Hindlimb muscle (tissue), 1 donor: ENCODE measurements at regions not wholly inside any gene's neighbourhood (a gene's known extent, or its start where the extent isn't known, plus 50 kb on each side); places are given as distances from the start of the nearest gene placed in this dataset.

ENCODE experiments used
- DNase-seq: peaks from one replicate; pipeline ENCODE4 v3.0.0-alpha.2; 2013

DNA sequence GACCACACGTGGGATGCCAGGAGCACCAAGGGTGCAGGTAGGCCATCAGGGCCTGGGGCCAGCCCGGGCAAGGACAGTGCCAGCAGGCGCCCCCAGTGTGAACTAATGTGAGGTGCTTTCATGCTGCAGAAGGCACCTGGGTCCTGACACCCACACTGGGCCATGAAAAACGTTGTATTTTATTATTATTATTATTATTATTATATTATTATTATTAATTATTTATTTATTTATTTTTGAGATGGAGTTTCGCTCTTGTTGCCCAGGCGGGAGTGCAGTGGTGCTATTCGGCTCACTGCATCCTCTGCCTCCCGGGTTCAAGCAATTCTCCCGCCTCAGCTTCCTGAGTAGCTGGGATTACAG lies 1267.3 kb downstream of the BRD1 start:
- DNase-seq: no peak

DNA sequence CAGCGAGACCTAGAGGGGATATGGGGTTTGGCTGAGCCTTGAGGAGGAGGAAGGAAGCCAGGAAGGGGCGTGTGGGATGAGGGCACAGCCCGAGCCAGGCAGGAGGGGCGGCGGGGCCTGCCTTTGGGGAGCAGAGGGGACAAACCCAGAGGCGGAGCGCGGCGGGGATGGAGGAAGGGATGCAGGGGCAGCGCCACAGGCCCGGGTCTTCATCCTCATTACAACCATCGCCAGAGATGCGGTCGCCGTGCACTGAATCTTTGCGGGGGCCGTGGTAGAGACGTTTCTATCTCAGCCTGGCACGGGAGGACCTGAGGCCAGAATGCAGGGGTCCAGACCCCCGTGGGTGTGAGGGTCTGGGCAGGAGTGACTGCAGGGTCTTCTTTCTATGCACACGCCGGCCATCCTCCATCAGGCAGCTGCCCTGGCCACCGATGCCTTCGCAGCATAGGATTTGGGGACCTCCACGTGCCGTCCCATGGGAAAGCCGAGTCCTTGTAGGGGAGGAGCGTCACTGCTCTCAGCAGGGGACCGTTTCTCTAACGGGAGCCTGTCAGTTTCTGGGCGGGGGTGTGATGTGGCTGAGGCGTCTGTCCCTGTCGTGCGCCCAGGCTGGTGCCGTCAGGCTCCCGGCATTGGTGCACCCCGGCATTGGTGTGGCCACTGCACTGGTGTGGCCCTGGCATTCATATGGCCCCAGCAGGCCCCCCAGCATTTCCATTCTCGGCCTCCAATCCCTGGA lies 1267.9 kb downstream of the BRD1 start:
- DNase-seq: no peak

DNA sequence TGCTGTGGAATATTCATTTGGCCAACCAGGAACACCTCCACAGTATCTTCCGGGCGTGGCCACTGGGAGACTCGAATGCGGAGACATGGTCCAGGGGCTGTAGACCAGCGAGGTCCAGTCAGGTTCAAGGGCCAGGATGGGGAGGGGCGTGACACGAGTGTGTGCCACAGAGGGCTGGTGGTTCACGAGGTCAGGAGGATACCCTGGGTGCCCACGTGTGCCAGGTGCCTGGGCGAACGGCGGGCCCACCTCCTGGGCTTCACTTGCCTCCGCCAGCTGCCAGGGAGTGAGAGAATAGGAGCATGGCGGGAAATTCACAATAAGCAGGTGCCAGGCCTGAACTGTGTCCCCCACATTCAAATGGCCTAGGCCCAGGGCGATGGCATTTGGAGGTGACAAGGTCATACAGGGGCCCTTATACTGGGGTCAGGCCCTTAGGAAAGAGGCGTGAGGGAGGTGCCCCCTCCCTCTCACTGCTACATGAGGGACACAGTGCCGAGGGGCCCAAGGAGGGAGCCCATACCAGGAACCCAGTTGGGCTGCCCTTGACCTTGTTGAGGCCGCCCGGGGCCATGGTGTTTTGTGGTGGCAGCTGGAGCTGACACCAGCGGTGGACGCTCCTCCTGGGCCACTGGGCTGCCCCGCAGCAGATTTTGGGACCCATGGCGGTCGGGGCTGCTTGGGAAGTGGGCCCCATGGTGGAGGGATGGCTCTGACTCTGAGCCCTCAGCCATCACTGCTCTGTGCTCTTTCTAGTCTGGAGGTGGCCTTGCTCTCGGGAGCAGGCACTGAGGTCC lies 1268.9 kb downstream of the BRD1 start:
- DNase-seq: no peak

DNA sequence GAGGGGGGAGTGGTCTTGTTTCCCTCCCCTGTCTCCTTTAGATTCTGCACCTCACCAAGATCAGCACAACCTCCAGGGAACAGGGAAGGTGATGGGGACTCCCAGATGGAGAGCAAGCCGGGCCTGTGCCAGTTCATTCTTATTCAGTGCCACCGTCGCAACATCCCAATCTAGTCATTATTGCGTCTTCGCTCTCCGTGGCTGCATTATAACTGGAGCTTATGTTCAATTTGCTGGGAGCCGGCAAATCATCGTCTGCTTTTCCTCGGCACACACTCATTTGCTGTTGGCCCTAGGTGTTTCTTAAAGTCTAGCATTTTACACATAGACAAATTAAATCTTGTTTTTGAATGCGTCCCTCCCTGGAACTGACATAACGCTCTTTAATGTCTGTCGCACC lies 1269.7 kb downstream of the BRD1 start:
- no peak for DNase-seq

DNA sequence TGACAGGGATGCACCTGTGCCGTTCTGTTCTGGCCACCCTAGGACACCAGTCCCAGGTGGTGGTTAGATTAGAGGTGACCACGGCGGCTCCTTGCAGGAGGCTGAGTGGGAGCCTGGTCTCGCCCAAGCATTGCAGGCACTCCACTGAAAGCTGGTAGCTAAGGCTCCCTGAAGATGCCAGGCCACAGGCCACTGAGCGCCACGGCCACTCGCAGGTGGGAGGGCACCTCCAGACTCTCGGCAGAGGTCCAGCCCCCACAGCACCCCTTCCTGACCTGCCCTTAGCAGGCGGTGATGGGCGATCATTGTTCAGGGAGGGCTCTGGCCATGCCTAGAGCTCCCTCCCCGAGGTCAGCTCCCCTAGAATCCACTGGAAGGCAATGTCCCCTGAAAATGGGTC lies 1270.2 kb downstream of the BRD1 start:
- no peak for DNase-seq

DNA sequence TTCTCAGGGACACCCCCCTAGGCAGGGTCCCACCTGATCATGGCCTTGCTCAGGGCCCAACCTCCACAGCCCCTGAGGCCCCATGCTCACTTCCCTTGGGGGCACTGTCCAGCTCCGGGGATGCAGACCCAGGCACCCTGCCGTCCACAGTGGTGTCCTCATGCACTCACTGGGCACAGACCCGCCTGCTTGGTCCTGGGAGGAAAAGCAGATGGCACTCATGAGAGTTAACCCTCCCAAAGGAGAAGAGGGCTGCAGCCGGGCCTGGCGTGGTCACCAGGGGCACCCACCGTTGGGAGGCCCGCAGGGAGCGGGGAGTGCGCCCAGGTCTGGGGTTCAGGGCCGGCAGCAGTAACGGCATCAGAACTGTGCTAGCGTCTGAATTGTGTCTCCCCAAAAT lies 1270.9 kb downstream of the BRD1 start:
- no peak for DNase-seq

DNA sequence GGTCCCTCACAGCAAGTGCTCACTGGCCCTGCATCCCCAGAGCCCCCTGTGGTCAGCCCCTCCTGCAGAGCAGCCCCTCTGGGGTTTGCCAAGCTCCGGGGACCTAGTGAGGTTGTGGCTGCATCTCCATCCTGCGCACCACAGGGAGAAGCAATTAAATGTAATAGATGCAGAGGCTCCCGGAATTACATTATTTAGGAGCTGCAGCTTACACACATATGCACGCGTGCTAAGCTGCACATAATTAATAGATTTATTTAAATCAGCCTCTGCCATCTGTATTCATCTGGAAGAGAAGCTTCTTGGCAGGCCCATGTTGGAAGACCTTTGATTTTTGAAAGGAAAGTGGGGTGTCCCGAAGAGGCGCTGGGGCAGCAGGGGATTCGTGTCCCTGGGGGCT lies 1271.5 kb downstream of the BRD1 start:
- DNase-seq: no peak

DNA sequence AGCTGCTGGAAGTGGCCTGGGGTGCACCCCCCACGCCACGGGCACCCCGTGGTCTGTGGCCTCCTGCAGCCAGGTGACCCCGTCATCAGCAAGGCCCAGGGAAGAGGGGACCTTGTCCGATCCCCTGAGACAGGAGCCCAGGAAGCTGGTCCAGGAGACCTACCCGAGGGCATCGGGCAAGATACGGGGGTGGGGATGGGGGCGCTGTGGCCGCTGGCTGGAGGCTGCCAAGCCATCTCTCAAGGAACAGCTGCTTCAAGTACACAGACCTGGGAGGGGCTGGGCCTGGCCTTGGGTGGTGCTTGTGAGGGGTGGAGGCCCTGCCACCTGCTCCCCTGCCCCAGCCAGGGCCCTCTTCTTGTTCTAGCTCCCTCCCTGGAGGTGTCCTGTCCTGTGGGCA lies 1272.1 kb downstream of the BRD1 start:
- no peak for DNase-seq

DNA sequence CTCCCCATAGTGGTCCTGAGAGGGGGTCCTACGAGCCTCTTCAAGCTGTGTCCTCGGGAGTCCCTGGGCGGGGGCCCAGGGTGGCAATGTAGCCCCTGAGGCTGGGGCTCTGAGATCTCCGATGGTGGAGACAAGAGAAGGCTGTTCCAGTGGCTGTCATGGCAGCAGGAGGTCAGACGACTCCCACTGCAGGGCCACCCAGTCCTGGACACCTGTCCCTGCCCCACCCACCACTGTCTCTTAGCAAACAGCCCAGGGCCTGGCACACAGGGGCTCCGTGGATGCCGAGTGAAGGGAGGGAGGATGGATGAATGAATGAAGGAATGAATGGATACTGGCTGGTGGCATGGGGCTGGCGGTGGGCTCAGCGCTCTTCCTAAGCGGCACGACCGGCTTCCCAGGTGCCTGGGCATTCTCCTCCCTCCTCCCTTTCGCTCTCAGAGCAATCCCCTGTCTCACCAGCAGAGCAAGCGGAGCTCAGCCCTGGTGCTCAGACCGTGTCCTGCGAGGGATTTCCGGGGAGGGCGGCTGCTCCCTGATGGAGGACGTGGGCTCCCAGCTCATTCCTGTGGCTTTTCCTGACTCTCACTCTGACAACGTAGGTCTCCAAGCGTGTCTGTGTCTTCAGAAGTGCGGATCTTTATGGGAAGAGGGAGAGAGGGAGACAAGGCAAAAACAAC lies 1272.6 kb downstream of the BRD1 start:
- DNase-seq: no peak

DNA sequence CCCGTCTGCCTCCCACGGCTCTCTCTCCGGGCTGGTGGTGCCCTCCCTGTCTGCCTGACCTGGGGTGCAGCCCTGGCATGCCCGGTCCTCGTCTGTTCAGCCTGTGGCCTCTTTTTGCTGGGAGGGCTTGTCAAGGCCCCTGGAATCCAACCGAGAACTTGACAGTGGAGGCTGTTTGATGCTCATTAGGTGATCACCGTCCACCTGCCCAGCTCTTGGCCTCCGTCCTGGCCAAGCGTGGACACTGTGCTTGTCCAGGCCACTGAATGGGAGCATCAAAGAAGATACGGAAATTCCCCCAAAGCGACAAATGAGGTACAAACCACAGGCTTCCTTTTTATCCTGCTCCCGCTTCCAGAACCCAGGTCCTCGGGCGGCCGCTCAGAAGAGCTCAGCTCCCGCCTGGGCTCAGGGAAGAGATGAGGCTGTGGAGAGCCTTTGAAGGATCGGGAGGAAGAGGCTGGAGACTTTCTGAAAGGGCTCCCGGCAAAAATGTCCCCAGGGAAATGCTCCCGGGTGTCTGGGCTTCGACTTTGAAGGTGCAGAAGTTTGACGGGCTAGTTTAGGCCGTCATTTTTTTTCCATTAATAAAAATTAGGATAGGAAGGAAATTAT lies 1273.9 kb downstream of the BRD1 start:
- no peak for DNase-seq

DNA sequence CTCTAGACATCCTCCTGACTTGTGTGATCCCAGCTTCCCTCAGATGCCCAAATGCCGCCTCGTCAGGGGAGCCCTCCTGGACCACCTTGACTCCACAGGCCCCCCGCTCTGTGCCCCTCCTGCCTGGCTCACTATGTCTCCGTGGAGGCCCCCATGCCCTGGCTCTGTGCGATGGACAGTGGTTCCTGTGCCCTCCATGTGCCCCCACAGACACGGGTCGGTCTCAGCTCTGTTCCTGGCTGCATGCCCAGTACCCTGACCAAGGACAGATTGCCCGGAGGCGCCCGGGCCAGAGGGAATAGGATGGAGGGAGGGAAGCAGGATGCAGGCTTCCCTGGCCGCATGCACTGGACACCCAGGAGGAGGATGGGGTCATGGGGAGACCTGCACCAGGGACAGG lies 1274.6 kb downstream of the BRD1 start:
- no peak for DNase-seq

DNA sequence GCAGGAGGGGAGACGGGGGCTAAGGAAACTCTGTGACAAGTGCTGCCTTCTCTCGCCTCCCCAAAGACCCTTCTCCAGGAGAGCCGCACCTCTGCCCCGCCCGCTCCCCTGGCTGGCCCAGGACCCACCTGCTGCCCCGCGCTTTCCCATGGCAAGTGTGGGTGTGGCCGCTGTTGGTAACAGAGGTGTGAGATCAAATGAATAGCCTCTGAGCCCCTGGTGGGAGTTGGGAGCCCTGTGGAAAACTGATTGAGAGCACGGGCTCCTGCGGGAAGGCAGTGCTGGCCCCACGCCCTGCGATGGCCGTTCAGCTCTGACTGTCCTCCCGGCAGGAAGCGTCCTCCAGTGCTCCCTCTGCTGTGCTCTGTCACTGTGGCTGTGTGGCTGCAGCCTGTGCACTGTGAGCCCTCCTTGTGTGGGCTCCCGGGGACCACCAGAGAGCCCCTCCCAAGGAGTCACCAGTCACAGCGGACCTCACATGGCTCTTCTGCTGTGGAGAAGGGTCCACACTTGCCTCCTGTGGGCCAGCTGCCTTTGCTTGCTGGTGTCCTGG lies 1275.9 kb downstream of the BRD1 start:
- no peak for DNase-seq

DNA sequence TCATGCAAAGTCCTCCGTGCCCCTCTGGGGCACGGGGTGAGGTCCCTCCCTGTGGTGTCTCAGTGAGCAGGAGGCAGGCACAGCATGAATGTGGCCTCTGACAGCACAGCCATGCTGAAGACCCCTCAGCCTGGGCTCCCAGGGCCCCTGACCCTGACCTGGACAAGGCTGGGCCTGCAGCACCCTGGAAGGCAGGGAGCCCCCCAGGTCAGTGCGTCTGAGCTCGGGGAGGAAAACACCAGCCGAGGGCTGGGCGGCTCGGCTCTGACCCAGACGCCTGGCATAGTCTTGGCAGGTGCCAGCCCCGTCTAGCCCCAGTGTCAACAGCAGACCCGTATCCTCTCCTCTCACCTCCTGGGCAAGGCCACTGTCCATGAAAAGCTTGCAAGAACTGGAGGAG lies 1276.6 kb downstream of the BRD1 start:
- DNase-seq: no peak

DNA sequence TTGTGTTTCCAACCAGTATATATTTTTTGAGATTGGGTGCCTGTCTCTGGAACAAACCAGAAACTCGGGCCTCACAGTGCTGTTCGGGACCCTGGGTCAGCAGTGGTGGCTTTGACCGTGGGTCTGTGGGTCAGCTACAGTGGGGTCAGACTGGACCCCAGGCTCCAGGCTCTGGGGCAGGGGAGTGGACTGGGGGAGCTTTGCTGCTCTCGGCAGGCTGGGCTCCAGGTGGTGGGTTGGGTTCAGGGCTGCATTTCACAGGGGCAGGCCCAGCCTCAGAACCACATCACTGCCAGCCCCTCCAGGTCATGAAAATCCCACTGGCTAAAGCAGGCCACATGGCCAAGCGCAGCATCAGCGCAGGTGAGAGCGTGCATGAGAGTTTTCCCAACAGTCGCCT lies 1279.3 kb downstream of the BRD1 start:
- DNase-seq: no peak

DNA sequence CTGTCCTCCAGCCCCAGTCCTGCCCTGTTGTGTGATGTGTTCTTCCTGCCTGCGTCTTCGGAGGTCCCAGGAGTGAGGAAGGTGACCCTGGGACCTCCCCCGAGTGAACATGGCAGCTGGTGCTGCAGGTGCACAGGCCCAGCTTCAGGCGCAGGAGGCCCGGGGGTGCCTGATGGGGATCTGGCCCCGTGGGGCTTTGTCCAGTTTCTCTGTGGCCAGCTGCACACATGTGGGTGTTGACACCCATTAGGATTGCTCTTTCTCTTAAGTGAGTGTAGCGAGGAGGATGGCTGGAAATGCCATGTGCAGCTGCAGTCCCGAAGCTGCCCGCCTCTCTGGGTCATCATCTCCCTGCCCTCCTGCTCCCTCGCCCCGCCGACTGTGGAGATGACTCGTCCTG lies 1279.7 kb downstream of the BRD1 start:
- no peak for DNase-seq

DNA sequence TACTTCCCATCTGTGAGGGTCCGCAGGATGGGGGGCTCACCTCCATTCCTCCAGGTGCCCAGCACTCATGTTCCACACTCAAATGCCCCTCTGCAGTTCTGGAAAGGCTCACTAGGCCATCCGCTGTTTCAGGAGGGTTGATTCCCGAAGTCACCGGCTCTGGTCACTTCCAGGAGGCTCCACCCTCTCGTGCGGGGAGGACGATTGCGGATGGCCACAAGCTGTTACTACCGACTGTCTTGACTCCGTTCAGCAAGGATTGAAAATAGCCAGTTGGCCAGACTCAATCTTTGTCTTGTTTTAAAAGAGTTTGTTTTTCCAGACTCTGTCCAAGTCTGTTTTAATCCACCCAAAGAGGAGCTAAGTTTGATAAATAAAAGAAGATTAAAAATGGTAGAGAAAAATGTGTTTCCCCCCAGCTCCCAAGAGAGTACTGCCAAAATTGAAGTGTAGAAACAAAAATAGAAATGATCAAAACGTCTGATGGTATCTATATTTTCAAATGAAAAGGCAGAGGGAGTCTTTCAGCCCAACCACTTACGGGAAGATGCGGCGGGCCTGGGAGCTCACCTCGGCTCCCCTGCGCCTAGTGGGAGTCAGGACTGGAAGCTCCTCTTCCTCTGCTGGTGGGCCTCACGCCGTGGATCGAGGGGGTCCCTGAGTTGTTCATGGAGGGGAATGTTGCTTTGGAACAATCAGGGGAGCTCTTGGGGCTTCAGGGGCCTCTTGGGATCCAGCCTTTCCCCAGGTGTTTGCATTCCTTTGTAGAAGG lies 1280.8 kb downstream of the BRD1 start:
- DNase-seq: no peak

DNA sequence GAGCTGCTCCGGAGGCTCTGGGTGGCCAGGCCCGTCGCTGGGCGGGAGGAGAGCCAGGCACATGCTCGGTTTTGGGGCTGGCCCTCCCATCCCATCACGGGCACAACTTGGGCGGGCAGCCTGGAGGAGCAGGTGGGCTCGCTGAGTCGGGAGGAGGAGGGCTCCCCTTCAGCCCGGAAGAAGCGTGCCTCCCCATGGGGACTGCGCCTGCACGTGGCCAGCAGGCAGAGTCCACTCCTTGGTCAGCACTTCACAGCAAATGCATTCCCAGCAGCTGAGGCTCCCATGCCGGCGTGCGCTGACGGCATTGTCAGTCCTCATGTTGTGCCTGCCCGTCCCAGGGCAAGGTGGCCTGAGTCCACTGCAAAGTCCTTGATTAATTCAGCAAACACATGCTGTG lies 1281.7 kb downstream of the BRD1 start:
- DNase-seq: no peak

DNA sequence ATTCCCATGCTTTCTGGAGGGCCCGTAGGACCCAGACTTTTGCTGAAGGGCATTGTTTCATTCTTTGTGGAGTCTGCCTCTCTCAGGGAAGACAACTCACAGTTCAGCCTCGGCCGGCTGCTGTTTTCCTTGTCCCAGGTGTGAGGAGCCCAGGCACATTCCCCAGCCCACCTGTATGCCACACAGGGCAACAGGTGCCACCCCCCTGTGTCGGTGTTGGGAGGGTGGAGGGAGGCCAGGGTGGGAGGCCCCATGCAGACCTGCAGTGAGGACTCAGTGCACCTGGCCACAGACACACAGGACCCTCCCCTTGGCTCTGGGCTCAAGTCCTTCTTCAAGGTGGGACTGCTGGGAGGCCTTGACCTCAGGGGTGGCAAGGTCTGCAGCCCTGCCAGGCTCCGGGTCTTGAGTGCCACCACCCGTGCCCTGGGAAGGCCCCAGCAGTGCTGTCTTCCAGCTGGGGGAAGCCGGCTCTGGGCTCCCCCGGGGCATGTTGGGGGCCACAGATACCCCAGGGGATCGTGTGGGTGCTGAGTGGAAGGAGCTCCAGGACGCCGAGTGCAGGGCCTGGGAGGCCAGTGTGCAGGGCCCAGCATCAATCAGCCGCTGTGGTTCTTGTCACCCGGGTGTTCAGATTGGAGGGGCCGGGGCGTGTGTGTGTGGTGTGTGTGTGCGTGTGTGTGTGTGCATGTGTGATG lies 1286.1 kb downstream of the BRD1 start:
- DNase-seq: no peak

DNA sequence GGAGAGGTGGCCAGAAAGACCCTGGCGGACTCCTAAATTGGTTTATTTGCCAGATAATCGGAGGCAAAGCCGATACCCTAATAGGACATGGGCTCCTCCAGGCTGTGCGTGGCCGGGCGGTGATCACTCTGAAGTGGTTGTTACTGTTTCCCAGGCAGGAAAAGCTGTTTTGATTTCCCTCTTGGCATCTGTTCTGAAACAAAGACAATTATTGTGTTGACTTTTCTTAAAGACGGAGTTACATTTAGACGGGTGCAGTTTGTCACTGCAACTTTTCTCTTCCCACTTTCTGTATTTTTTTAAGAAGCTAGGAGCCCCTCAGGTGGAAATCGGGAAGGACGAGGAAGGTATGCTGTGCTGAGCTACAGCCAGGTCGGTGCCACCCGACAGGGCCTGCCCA lies 1288.4 kb downstream of the BRD1 start:
- DNase-seq: no peak

DNA sequence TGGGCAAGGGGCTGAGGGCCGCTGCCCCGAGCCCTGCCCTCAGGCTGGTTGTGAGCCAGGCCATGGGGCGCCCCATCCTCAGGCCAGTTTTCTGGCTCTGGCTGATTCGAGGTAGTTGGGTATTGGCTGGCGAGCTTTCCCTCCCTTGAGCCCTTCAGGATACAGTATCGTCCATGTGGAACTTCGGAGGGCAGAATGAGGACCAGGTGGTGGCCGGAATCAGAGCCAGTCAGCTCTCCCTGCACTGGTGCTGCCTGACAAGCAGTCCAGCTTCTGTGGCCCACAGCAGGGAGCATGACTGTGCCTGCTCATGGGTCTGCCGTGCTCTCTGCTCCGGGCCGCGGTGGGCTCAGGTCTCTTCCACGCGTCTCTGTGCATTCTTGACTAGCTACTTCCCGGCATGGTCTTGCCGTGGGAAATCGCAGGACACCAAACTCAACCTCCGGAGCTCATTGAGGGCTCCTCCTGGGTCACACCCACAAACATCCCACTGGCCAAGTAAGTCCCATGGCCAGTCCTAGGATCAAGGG lies 1289.3 kb downstream of the BRD1 start:
- no peak for DNase-seq

DNA sequence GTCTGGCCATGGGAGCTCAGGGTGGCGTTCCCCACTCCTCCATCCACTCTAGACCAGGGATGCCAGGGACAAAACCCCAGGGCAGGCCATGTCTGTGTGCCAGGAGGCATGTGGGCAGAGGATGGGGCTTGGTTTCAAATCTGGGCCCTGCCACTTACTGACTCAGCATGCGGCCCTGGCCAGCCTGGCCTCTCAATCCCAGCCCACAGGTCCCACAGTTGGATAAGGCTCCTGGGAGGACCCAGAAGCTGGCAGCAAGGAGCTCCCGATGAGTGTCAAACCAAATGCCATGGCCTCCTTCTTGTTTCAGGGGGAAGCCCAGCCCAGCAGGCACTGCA lies 1290.4 kb downstream of the BRD1 start:
- DNase-seq: no peak
